HepG2 (cell line): ENCODE measurements at regions not wholly inside any gene's neighbourhood (a gene's known extent, or its start where the extent isn't known, plus 50 kb on each side); places are given as distances from the start of the nearest gene placed in this dataset.

Experiments
- ATAC-seq: fragments of 200-7000 bp; cut with Tn5 transposase; 3 replicates; pipeline ENCODE4 v1.9.1; 2020; ENCODE audit warnings: mild to moderate bottlenecking, moderate library complexity
- BruUV-seq: library from RNA; stranded (reverse); fragments of 400-500 nt; replicated peaks from 2 replicates; lab custom pipeline; 2021; lab: Mats Ljungman, UMichigan
- CTCF ChIA-PET: fragments of 300-600 bp; formaldehyde crosslinking; extraction: SDS; loops from one replicate; lab custom pipeline; 2021; ENCODE audit warnings: low total read pairs, inconsistent platforms, low intra/inter-chr PET ratio; lab: Yijun Ruan, JAX
- POLR2A ChIA-PET: fragments of 350-600 bp; sonication (Branson Sonifier 250); formaldehyde crosslinking; loops from one replicate; lab custom pipeline; 2020; ENCODE audit warnings: antibody characterized with exemption, inconsistent platforms; lab: Yijun Ruan, JAX
- DNase-seq: peaks from one replicate; pipeline ENCODE4 v3.0.0-alpha.2; 2015; ENCODE audit warnings: low spot score
- FAIRE-seq: peaks from 3 replicates; lab custom pipeline; 2011; peaks lifted over from hg19 to GRCh38; lab: Jason Lieb, UNC
- H2AFZ ChIP-seq: one replicate; pipeline ENCODE4 v1.6.1; 2011; ENCODE audit warnings: low read length, inconsistent platforms
- H3K27ac ChIP-seq: fragments of 300-600 bp; 3 replicates; pipeline ENCODE4 v1.8.0; 2011; ENCODE audit warnings: mixed run types, mild to moderate bottlenecking, mixed read lengths, low read length, inconsistent platforms; ENCODE audit not compliant: insufficient read depth; ENCODE audit errors: extremely low read length
- H3K27me3 ChIP-seq, 2 experiments: fragments of 200-600 bp in 1 of 2; 2 replicates in 1 of 2; 3 replicates in 1 of 2; pipeline versions ENCODE4 v1.6.0 to v1.8.0; 2011; ENCODE audit warnings: low read length in 2 of 2, mild to moderate bottlenecking in 2 of 2, moderate library complexity in 2 of 2, inconsistent platforms in 1 of 2; ENCODE audit not compliant: insufficient read depth in 2 of 2, control insufficient read depth in 1 of 2
- H3K36me3 ChIP-seq, 2 experiments: fragments of 200-600 bp in 1 of 2; replicated peaks in 1 of 2; 2 replicates in 1 of 2; 3 replicates in 1 of 2; pipeline versions ENCODE4 v1.5.1 to v1.8.0; 2011; ENCODE audit warnings: low read length in 2 of 2, inconsistent platforms in 1 of 2; ENCODE audit not compliant: insufficient read depth in 2 of 2, control insufficient read depth in 1 of 2
- H3K4me1 ChIP-seq: 2 replicates; pipeline ENCODE4 v1.5.1; 2012; ENCODE audit warnings: low read length, inconsistent platforms; ENCODE audit not compliant: insufficient read depth
- H3K4me2 ChIP-seq: 2 replicates; pipeline ENCODE4 v1.6.0; 2011; ENCODE audit warnings: low read depth, low read length, inconsistent platforms
- H3K4me3 ChIP-seq, 3 experiments: fragments of 200-600 bp in 1 of 3; sonication (generic), shearing (Covaris generic) in 1 of 3; replicated peaks in 1 of 3; 2 replicates each; pipeline ENCODE4 v1.5.1; 2011 to 2016; ENCODE audit warnings: low read length in 3 of 3, inconsistent platforms in 2 of 3, low read depth in 2 of 3, mild to moderate bottlenecking in 2 of 3, control low read depth in 1 of 3, mixed read lengths in 1 of 3; ENCODE audit not compliant: insufficient read depth in 1 of 3
- H3K79me2 ChIP-seq: one replicate; pipeline ENCODE4 v1.6.1; 2011; ENCODE audit warnings: low read length, inconsistent platforms; ENCODE audit not compliant: insufficient read depth
- H3K9ac ChIP-seq: 2 replicates; pipeline ENCODE4 v1.6.0; 2011; ENCODE audit warnings: mild to moderate bottlenecking, low read depth, low read length, inconsistent platforms; ENCODE audit not compliant: insufficient read depth
- H3K9me3 ChIP-seq: 2 replicates; pipeline ENCODE4 v1.5.1; 2012; ENCODE audit warnings: mild to moderate bottlenecking, low read length
- H4K20me1 ChIP-seq: 2 replicates; pipeline ENCODE4 v1.6.0; 2011; ENCODE audit warnings: inconsistent platforms, mild to moderate bottlenecking, low read length, moderate library complexity; ENCODE audit not compliant: insufficient read depth
- FOXM1 ChIP-seq: sonication (generic); formaldehyde crosslinking; IDR thresholded peaks from 2 replicates; pipeline ENCODE4 v1.5.0; 2020; ENCODE audit warnings: missing genetic modification reagents
- GATAD2A ChIP-seq: IDR thresholded peaks from 2 replicates; pipeline ENCODE4 v1.6.1; 2016
- GLI4 ChIP-seq: sonication (generic); formaldehyde crosslinking; IDR thresholded peaks from 2 replicates; pipeline ENCODE4 v1.5.1; 2020; ENCODE audit warnings: missing genetic modification reagents, mild to moderate bottlenecking, moderate library complexity, borderline replicate concordance
- PHB2 ChIP-seq: fragments of 450-650 bp; IDR thresholded peaks from 2 replicates; pipeline ENCODE4 v1.6.1; 2018; ENCODE audit not compliant: partially characterized antibody
- PITX1 ChIP-seq: sonication (generic); formaldehyde crosslinking; IDR thresholded peaks from 2 replicates; pipeline ENCODE4 v1.5.1; 2020; ENCODE audit warnings: mild to moderate bottlenecking, missing genetic modification reagents
- SOX13 ChIP-seq, 3 experiments: fragments of 450-650 bp in 1 of 3; sonication (generic) in 1 of 3; formaldehyde crosslinking in 1 of 3; IDR thresholded peaks in 2 of 3; conservative IDR thresholded peaks in 1 of 3; 2 replicates each; pipeline versions ENCODE4 v1.5.0 to v1.6.1; 2016 to 2020; ENCODE audit warnings: antibody characterized with exemption in 1 of 3, mild to moderate bottlenecking in 1 of 3, missing compliant biosample characterization in 1 of 3, missing genetic modification reagents in 1 of 3, moderate library complexity in 1 of 3
- SRF ChIP-seq: IDR thresholded peaks from 2 replicates; pipeline ENCODE4 v1.6.1; 2011; ENCODE audit warnings: mild to moderate bottlenecking, low read depth, low read length, moderate library complexity
- ZNF136 ChIP-seq: sonication (generic); formaldehyde crosslinking; IDR thresholded peaks from 2 replicates; pipeline ENCODE4 v1.8.1; 2022; ENCODE audit warnings: low read depth, mild to moderate bottlenecking, moderate library complexity, missing genetic modification reagents
- ZNF709 ChIP-seq: sonication (generic); formaldehyde crosslinking; IDR thresholded peaks from 2 replicates; pipeline ENCODE4 v1.5.0; 2020; ENCODE audit warnings: mild to moderate bottlenecking, missing genetic modification reagents
- WGBS: methylation state at CpG from one replicate; pipeline ENCODE4 v1.1.6; 2017; ENCODE audit warnings: low lambda C conversion rate; 5-methylcytosine and 5-hydroxymethylcytosine counted together
- in situ Hi-C: cut with HindIII; loops from 2 replicates; pipeline ENCODE4 v1.10.0; 2017; ENCODE audit warnings: low pct_unique_long_range_greater_than_20kb; ENCODE audit not compliant: extremely low pct_ligation_motif_present
- intact Hi-C: fragments of 100-400 bp; cut with micrococcal nuclease; formaldehyde crosslinking; loops from one replicate; pipeline ENCODE4 v1.10.0; 2022; ENCODE audit not compliant: unreplicated experiment

DNA sequence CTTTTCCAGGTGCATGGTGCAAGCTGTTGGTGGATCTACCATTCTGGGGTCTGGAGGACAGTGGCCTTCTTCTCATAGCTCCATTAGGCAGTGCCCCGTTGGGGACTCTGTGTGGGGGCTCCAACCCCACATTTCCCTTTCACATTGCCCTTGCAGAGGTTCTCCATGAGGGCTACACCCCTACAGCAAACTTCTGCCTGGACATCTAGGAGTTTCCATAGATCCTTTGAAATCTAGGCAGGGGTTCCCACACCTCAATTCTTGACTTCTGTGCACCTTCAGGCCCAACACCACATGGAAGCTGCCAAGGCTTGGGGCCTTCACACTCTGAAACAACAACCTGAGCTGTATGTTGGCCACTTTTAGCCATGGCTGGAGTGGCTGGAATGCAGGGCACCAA lies 282.8 kb upstream of the SASH1 start:
- no peaks in the 10 kb centered on the region for H4K20me1 ChIP-seq
- H3K4me1 ChIP-seq, result no peaks in the 10 kb centered on the region
- no peaks in the 10 kb centered on the region for H3K27me3 ChIP-seq
- DNase-seq, result no peak
- CTCF ChIA-PET, result no interaction called here
- no peak overlapping the region for H2AFZ ChIP-seq
- H3K9ac ChIP-seq, result no peak overlapping the region
- BruUV-seq, result no TSS peak
- TF ChIP-seq SRF (no peak), PITX1 (CRISPR knock-in tag) (no peak), FOXM1 (no peak), ZNF709 (CRISPR knock-in tag) (no peak), SOX13 (IDR thresholded peaks at IDR 0.05) (no peak), SOX13 (CRISPR knock-in tag; conservative IDR thresholded peaks at IDR 0.05 in 1 of 2, IDR thresholded peaks at IDR 0.05 in 1 of 2) (no peak), GLI4 (CRISPR knock-in tag) (no peak), PHB2 (no peak)
- TF ChIP-seq, all 625 proteins: peak for 0
- H3K4me3 ChIP-seq, result no peak overlapping the region
- WGBS, result 14% methylated on average over 1 of the region's 1 CpG
- H3K79me2 ChIP-seq, result no peaks in the 10 kb centered on the region
- H3K27ac ChIP-seq, result no peak overlapping the region
- peaks cover 38% of the 10 kb centered on the region for H3K9me3 ChIP-seq
- POLR2A ChIA-PET, result no interaction called here
- H3K4me2 ChIP-seq, result no peak overlapping the region
- intact Hi-C loops (no loop called here), in situ Hi-C loops (no loop called here)
- ATAC-seq, result no peak
- H3K36me3 ChIP-seq, result no peaks in the 10 kb centered on the region; a peak in 1 of 5 replicates
- FAIRE-seq, result no peak

DNA sequence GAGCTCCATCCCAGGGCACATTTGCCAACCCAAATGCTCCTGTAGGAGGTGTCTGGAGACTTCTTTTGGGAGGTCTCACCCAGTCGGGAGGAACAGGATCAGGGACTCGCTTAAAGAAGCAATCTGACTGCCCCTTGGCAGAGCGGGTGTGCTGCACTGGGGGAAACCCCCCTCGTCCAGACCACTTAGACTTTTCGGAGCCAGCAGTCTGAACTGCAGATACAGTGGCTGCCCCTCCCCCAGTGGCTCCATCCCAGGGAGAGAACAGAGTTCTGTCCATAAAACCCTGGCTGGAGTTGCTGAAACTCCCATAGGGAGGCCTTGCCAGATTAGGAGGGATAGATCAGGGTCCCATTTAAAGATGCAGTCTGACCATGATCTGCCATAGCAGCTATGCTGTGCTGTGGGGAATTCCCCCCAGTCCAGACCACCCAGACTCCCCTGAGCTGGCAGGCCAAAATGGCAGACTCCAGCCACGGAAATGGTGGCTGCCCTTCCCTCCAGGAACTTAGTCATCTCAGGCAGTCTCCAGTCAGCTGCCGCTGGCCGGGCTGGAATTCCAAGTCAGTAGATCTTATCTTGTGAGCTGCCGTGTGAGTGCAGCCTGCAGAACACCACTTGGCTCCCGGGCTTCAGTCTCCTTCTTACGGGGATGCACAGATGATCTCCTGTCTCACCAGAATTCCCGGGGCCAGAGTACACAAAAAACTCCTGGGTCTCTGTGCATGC lies 278.1 kb upstream of the SASH1 start:
- no TSS peak for BruUV-seq
- ChIA-PET CTCF (no interaction called here), POLR2A (no interaction called here)
- Histone ChIP-seq H3K79me2 (no peaks in the 10 kb centered on the region), H3K4me3 (no peak overlapping the region), H3K27me3 (no peaks in the 10 kb centered on the region), H4K20me1 (no peaks in the 10 kb centered on the region), H3K9ac (no peak overlapping the region), H3K4me1 (no peaks in the 10 kb centered on the region), H3K27ac (no peak overlapping the region), H2AFZ (no peak overlapping the region), H3K4me2 (no peak overlapping the region), H3K9me3 (peaks cover 17% of the 10 kb centered on the region), H3K36me3 (no peaks in the 10 kb centered on the region; a peak in 1 of 5 replicates)
- in situ Hi-C loops (no loop called here), intact Hi-C loops (loop anchor here (1.0 kb wide), 1 partner anchor 33 kb away; no protein-coding TSS in a partner anchor)
- ATAC-seq (no peak), FAIRE-seq (no peak), DNase-seq (no peak)
- 40% methylated on average over 9 of the region's 12 CpGs for WGBS
- TF ChIP-seq GATAD2A (CRISPR knock-in tag), result no peak
- TF ChIP-seq ZNF136 (CRISPR knock-in tag), result no peak
